Eye (tissue), 1 donor: ENCODE measurements at regions not wholly inside any gene's neighbourhood (a gene's known extent, or its start where the extent isn't known, plus 50 kb on each side); places are given as distances from the start of the nearest gene placed in this dataset.
"Not testable (repeated sequence)": the region's sequence is repeated elsewhere in the genome, so short reads cannot be mapped to it uniquely, and the experiment has no call there.

Experiments
- DNase-seq: peaks from one replicate; pipeline ENCODE4 v3.0.0-alpha.2; 2015

- no peak for DNase-seq
Measured at GRCh38 chr10:125553091-125553490, 129.9 kb downstream of the TEX36 start.

- no peak for DNase-seq
Measured at GRCh38 chr10:125551247-125551646, 131.7 kb downstream of the TEX36 start.

- DNase-seq: peak; percentile 35
Measured at GRCh38 chr10:125550362-125550761, 132.6 kb downstream of the TEX36 start.

- DNase-seq: peak; percentile 21
Measured at GRCh38 chr10:125549653-125550052, 133.3 kb downstream of the TEX36 start.

- no peak for DNase-seq
Measured at GRCh38 chr10:125548878-125549277, 134.1 kb downstream of the TEX36 start.

GRCh38 chr10:125548356-125548755 is 134.6 kb downstream of the TEX36 start:
- DNase-seq: no peak

GRCh38 chr10:125547010-125547650 is 135.8 kb downstream of the TEX36 start:
- DNase-seq: no peak

GRCh38 chr10:125543796-125544195 is 139.2 kb downstream of the TEX36 start:
- no peak for DNase-seq

GRCh38 chr10:125538947-125539731 is 143.8 kb downstream of the TEX36 start:
- peak; percentile 37 for DNase-seq

GRCh38 chr10:125536236-125536635 is 146.7 kb downstream of the TEX36 start:
- DNase-seq: no peak

GRCh38 chr10:125535559-125535958 is 147.4 kb downstream of the TEX36 start:
- no peak for DNase-seq

- DNase-seq: peak; percentile 12
Measured at GRCh38 chr10:125534515-125534914, 148.4 kb downstream of the TEX36 start.

GRCh38 chr10:125533866-125534265 is 149.1 kb downstream of the TEX36 start:
- DNase-seq: peak; percentile 30

- peak; percentile 87 for DNase-seq
Measured at GRCh38 chr10:125531465-125531864, 151.5 kb downstream of the TEX36 start.

- no peak for DNase-seq
Measured at GRCh38 chr10:125523347-125523746, 159.6 kb downstream of the TEX36 start.

- DNase-seq: no peak
Measured at GRCh38 chr10:125521721-125522680, 161.0 kb downstream of the TEX36 start.

GRCh38 chr10:125520968-125521367 is 162.0 kb downstream of the TEX36 start:
- no peak for DNase-seq

GRCh38 chr10:125518397-125518796 is 164.6 kb downstream of the TEX36 start:
- DNase-seq: not testable (repeated sequence)

- DNase-seq: peak; percentile 30
Measured at GRCh38 chr10:125515571-125515970, 167.4 kb downstream of the TEX36 start.

GRCh38 chr10:125514206-125515162 is 168.5 kb downstream of the TEX36 start:
- peak; percentile 30 for DNase-seq

- DNase-seq: no peak
Measured at GRCh38 chr10:125513429-125514182, 169.4 kb downstream of the TEX36 start.
